GM12878 (cell line): ENCODE measurements at regions not wholly inside any gene's neighbourhood (a gene's known extent, or its start where the extent isn't known, plus 50 kb on each side); places are given as distances from the start of the nearest gene placed in this dataset.

ENCODE experiments used
- ATAC-seq: fragments of 200-7000 bp; cut with Tn5 transposase; 3 replicates; pipeline ENCODE4 v1.9.1; 2020; ENCODE audit warnings: mild to moderate bottlenecking, moderate library complexity
- BruUV-seq: library from RNA; stranded (reverse); fragments of 400-500 nt; replicated peaks from 2 replicates; lab custom pipeline; 2021; lab: Mats Ljungman, UMichigan
- CTCF ChIA-PET: fragments of 300-600 bp; sonication (Branson Sonifier 250); formaldehyde crosslinking; extraction: SDS; loops from one replicate; lab custom pipeline; 2021; ENCODE audit warnings: inconsistent platforms; lab: Yijun Ruan, JAX
- POLR2A ChIA-PET: fragments of 350-600 bp; formaldehyde crosslinking; extraction: SDS; loops from one replicate; lab custom pipeline; 2021; ENCODE audit warnings: inconsistent platforms; lab: Charles Lee
- RAD21 ChIA-PET: fragments of 300-600 bp; sonication (Branson Sonifier 250); formaldehyde crosslinking; loops from one replicate; lab custom pipeline; 2023; ENCODE audit warnings: antibody characterized with exemption; ENCODE audit not compliant: unreplicated experiment; lab: Charles Lee
- SMC1A ChIA-PET: fragments of 300-600 bp; sonication (Branson Sonifier 250); formaldehyde crosslinking; loops from one replicate; lab custom pipeline; 2023; ENCODE audit not compliant: unreplicated experiment, uncharacterized antibody; lab: Charles Lee
- DNase-seq: peaks from one replicate; pipeline ENCODE4 v3.0.0-alpha.2; 2011; ENCODE audit warnings: low read depth, low spot score
- FAIRE-seq: peaks from 3 replicates; lab custom pipeline; 2011; peaks lifted over from hg19 to GRCh38; lab: Jason Lieb, UNC
- H2AFZ ChIP-seq: 2 replicates; pipeline ENCODE4 v1.6.0; 2011; ENCODE audit warnings: low read depth, low read length, control low read depth; ENCODE audit not compliant: control insufficient read depth
- H3K27ac ChIP-seq: 2 replicates; pipeline ENCODE4 v1.5.1; 2011; ENCODE audit warnings: control low read depth; ENCODE audit not compliant: control insufficient read depth, insufficient read depth
- H3K27me3 ChIP-seq, 2 experiments: replicated peaks in 1 of 2; 2 replicates each; pipeline versions ENCODE4 v1.6.0 to v1.6.1; 2011; ENCODE audit warnings: low read length in 1 of 2; ENCODE audit not compliant: control insufficient read depth in 2 of 2, insufficient read depth in 2 of 2
- H3K36me3 ChIP-seq, 2 experiments: 2 replicates each; pipeline ENCODE4 v1.5.1; 2011; ENCODE audit warnings: low read length in 1 of 2; ENCODE audit not compliant: control insufficient read depth in 2 of 2, insufficient read depth in 2 of 2
- H3K4me1 ChIP-seq: 2 replicates; pipeline ENCODE4 v1.6.1; 2011; ENCODE audit warnings: mild to moderate bottlenecking, low read length, moderate library complexity, mixed read lengths; ENCODE audit not compliant: control insufficient read depth, insufficient read depth
- H3K4me2 ChIP-seq: 2 replicates; pipeline ENCODE4 v1.6.0; 2011; ENCODE audit warnings: control low read depth; ENCODE audit not compliant: control insufficient read depth, insufficient read depth
- H3K4me3 ChIP-seq: fragments of 200-600 bp; sonication (generic); 2 replicates; pipeline ENCODE4 v1.5.1; 2016
- H3K79me2 ChIP-seq: 2 replicates; pipeline ENCODE4 v1.6.0; 2011; ENCODE audit warnings: low read length; ENCODE audit not compliant: control insufficient read depth, insufficient read depth
- H3K9ac ChIP-seq: 2 replicates; pipeline ENCODE4 v1.8.0; 2011; ENCODE audit warnings: low read length, control low read depth, mixed read lengths; ENCODE audit not compliant: control insufficient read depth, insufficient read depth
- H3K9me3 ChIP-seq: replicated peaks from 3 replicates; pipeline ENCODE4 v1.5.1; 2011; ENCODE audit warnings: mild to moderate bottlenecking, low read length; ENCODE audit not compliant: control insufficient read depth, insufficient read depth
- H4K20me1 ChIP-seq: 2 replicates; pipeline ENCODE4 v1.6.0; 2011; ENCODE audit not compliant: control insufficient read depth, insufficient read depth
- CREM ChIP-seq: IDR thresholded peaks from 2 replicates; pipeline ENCODE4 v1.6.1; 2014; ENCODE audit warnings: antibody characterized with exemption, low read depth
- ETV6 ChIP-seq, 2 experiments: fragments of 450-650 bp in 1 of 2; IDR thresholded peaks in 1 of 2; conservative IDR thresholded peaks in 1 of 2; 2 replicates each; pipeline ENCODE4 v1.6.1; 2014; ENCODE audit warnings: antibody characterized with exemption in 1 of 2, borderline replicate concordance in 1 of 2, low read depth in 1 of 2, mild to moderate bottlenecking in 1 of 2, moderate library complexity in 1 of 2
- KDM1A ChIP-seq: fragments of 200-600 bp; sonication (generic); IDR thresholded peaks from 2 replicates; pipeline ENCODE4 v1.6.1; 2016; ENCODE audit warnings: borderline replicate concordance
- MYC ChIP-seq: IDR thresholded peaks from 2 replicates; pipeline ENCODE4 v1.6.1; 2011; ENCODE audit warnings: mild to moderate bottlenecking, low read length, moderate library complexity, inconsistent platforms; ENCODE audit not compliant: insufficient read depth, insufficient replicate concordance, insufficient read length, severe bottlenecking
- RFX5 ChIP-seq: IDR thresholded peaks from 2 replicates; pipeline ENCODE4 v1.6.1; 2011; ENCODE audit warnings: low read depth, low read length, improper control_type of control experiment
- SUZ12 ChIP-seq: fragments of 200-600 bp; sonication (generic); IDR thresholded peaks from one replicate; pipeline ENCODE4 v1.6.1; 2018; ENCODE audit warnings: antibody characterized with exemption, mild to moderate bottlenecking; ENCODE audit not compliant: unreplicated experiment
- TCF7 ChIP-seq: IDR thresholded peaks from 2 replicates; pipeline ENCODE4 v1.6.1; 2014; ENCODE audit warnings: antibody characterized with exemption, borderline replicate concordance
- ZNF24 ChIP-seq: fragments of 450-650 bp; IDR thresholded peaks from 2 replicates; pipeline ENCODE4 v1.6.1; 2017; ENCODE audit warnings: antibody characterized with exemption, mild to moderate bottlenecking
- WGBS: methylation state at CpG from one replicate; pipeline ENCODE4 v1.1.6; 2016; ENCODE audit warnings: low lambda C conversion rate; ENCODE audit not compliant: insufficient replicate concordance, insufficient coverage; ENCODE audit errors: missing lambda C conversion rate; 5-methylcytosine and 5-hydroxymethylcytosine counted together
- in situ Hi-C: fragments of 300-500 bp; cut with MboI; formaldehyde crosslinking; loops from 9 replicates; pipeline ENCODE4 v1.14.3; 2018; ENCODE audit warnings: mixed read lengths
- intact Hi-C: fragments of 100-400 bp; cut with micrococcal nuclease; formaldehyde crosslinking; loops from one replicate; pipeline ENCODE4 v1.14.2; 2022; ENCODE audit not compliant: unreplicated experiment
- TF ChIP-seq, protein P1 (sequence below): fragments of 450-650 bp; formaldehyde crosslinking; IDR thresholded peaks from 2 replicates; pipeline ENCODE4 v1.5.0; 2022; ENCODE audit warnings: mild to moderate bottlenecking, missing genetic modification characterization
- TF ChIP-seq, protein P2 (sequence below): IDR thresholded peaks from 2 replicates; pipeline ENCODE4 v1.6.1; 2012; ENCODE audit warnings: low read depth, low read length, improper control_type of control experiment
- TF ChIP-seq, protein P3 (sequence below): fragments of 450-650 bp; conservative IDR thresholded peaks from 2 replicates; pipeline ENCODE4 v1.6.1; 2017; ENCODE audit warnings: mild to moderate bottlenecking, moderate library complexity
- TF ChIP-seq, protein P4 (sequence below): IDR thresholded peaks from 2 replicates; pipeline ENCODE4 v1.6.1; 2011; ENCODE audit warnings: borderline replicate concordance, low read depth, mild to moderate bottlenecking, moderate library complexity, low read length; ENCODE audit not compliant: insufficient read depth, poor library complexity, severe bottlenecking
- TF ChIP-seq, protein P5 (sequence below): fragments of 450-650 bp; IDR thresholded peaks from 2 replicates; pipeline ENCODE4 v1.6.1; 2017; ENCODE audit warnings: antibody characterized with exemption, mild to moderate bottlenecking, moderate library complexity

DNA sequence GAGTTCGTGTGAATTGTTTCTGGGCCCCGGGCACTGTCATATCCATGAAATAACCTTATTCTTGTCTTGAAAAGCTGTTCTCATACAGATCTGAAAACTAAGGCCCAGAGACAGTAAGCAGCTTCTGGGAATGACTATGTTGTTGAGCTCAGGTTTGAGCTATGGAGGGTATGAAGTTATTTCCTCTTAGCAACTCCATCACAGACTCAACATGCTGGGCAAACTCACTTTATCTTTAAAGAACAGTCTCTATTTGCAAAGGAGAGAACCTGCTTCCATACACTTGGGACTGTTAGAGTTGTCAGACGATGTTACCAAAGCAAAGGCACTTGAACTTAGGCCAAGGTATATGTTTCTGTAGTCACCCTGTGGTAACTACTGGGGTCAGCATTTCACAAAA lies 90.0 kb downstream of the GPR88 start:
- CTCF ChIA-PET, result interaction anchor here (0.9 to 1.6 kb wide), 3 partner anchors 14 to 241 kb away, joined by 3 to 4 read pairs (median 4); no protein-coding TSS in a partner anchor
- Histone ChIP-seq H4K20me1 (no peaks in the 10 kb centered on the region), H3K4me3 (no peak overlapping the region), H3K79me2 (no peaks in the 10 kb centered on the region), H3K4me1 (no peaks in the 10 kb centered on the region), H2AFZ (no peak overlapping the region), H3K9me3 (no peaks in the 10 kb centered on the region), H3K36me3 (no peaks in the 10 kb centered on the region), H3K27ac (no peak overlapping the region), H3K27me3 (no peaks in the 10 kb centered on the region), H3K9ac (no peak overlapping the region), H3K4me2 (no peak overlapping the region)
- intact Hi-C loops (no loop called here), in situ Hi-C loops (no loop called here)
- no peak for ATAC-seq
- DNase-seq, result no peak
- POLR2A ChIA-PET, result no interaction called here
- BruUV-seq, result no TSS peak
- RAD21 ChIA-PET, result no interaction called here
- no peak for FAIRE-seq
- SMC1A ChIA-PET, result interaction anchor here (0.7 to 1.5 kb wide), 3 partner anchors 92 to 1756 kb away, joined by 3 to 4 read pairs (median 3); partner anchors contain the start of gene VCAM1
- WGBS, result 24% methylated on average over 3 of the region's 3 CpGs
- TF ChIP-seq KDM1A (no peak), CREM (no peak), ETV6 (conservative IDR thresholded peaks at IDR 0.05 in 1 of 2, IDR thresholded peaks at IDR 0.05 in 1 of 2; ENCODE audit: borderline replicate concordance in 1 of 2, low read depth in 1 of 2) (no peak), RFX5 (no peak), SUZ12 (no peak), TCF7 (no peak), MYC (no peak), ZNF24 (no peak)
- TF ChIP-seq, protein P1, sequence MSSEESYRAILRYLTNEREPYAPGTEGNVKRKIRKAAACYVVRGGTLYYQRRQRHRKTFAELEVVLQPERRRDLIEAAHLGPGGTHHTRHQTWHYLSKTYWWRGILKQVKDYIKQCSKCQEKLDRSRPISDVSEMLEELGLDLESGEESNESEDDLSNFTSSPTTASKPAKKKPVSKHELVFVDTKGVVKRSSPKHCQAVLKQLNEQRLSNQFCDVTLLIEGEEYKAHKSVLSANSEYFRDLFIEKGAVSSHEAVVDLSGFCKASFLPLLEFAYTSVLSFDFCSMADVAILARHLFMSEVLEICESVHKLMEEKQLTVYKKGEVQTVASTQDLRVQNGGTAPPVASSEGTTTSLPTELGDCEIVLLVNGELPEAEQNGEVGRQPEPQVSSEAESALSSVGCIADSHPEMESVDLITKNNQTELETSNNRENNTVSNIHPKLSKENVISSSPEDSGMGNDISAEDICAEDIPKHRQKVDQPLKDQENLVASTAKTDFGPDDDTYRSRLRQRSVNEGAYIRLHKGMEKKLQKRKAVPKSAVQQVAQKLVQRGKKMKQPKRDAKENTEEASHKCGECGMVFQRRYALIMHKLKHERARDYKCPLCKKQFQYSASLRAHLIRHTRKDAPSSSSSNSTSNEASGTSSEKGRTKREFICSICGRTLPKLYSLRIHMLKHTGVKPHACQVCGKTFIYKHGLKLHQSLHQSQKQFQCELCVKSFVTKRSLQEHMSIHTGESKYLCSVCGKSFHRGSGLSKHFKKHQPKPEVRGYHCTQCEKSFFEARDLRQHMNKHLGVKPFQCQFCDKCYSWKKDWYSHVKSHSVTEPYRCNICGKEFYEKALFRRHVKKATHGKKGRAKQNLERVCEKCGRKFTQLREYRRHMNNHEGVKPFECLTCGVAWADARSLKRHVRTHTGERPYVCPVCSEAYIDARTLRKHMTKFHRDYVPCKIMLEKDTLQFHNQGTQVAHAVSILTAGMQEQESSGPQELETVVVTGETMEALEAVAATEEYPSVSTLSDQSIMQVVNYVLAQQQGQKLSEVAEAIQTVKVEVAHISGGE (CRISPR knock-in tag), result no peak
- TF ChIP-seq, protein P2, sequence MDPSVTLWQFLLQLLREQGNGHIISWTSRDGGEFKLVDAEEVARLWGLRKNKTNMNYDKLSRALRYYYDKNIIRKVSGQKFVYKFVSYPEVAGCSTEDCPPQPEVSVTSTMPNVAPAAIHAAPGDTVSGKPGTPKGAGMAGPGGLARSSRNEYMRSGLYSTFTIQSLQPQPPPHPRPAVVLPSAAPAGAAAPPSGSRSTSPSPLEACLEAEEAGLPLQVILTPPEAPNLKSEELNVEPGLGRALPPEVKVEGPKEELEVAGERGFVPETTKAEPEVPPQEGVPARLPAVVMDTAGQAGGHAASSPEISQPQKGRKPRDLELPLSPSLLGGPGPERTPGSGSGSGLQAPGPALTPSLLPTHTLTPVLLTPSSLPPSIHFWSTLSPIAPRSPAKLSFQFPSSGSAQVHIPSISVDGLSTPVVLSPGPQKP, result no peak
- TF ChIP-seq, protein P3, sequence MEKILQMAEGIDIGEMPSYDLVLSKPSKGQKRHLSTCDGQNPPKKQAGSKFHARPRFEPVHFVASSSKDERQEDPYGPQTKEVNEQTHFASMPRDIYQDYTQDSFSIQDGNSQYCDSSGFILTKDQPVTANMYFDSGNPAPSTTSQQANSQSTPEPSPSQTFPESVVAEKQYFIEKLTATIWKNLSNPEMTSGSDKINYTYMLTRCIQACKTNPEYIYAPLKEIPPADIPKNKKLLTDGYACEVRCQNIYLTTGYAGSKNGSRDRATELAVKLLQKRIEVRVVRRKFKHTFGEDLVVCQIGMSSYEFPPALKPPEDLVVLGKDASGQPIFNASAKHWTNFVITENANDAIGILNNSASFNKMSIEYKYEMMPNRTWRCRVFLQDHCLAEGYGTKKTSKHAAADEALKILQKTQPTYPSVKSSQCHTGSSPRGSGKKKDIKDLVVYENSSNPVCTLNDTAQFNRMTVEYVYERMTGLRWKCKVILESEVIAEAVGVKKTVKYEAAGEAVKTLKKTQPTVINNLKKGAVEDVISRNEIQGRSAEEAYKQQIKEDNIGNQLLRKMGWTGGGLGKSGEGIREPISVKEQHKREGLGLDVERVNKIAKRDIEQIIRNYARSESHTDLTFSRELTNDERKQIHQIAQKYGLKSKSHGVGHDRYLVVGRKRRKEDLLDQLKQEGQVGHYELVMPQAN, result no peak
- TF ChIP-seq, protein P4, sequence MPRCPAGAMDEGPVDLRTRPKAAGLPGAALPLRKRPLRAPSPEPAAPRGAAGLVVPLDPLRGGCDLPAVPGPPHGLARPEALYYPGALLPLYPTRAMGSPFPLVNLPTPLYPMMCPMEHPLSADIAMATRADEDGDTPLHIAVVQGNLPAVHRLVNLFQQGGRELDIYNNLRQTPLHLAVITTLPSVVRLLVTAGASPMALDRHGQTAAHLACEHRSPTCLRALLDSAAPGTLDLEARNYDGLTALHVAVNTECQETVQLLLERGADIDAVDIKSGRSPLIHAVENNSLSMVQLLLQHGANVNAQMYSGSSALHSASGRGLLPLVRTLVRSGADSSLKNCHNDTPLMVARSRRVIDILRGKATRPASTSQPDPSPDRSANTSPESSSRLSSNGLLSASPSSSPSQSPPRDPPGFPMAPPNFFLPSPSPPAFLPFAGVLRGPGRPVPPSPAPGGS, result no peak
- TF ChIP-seq, protein P5, sequence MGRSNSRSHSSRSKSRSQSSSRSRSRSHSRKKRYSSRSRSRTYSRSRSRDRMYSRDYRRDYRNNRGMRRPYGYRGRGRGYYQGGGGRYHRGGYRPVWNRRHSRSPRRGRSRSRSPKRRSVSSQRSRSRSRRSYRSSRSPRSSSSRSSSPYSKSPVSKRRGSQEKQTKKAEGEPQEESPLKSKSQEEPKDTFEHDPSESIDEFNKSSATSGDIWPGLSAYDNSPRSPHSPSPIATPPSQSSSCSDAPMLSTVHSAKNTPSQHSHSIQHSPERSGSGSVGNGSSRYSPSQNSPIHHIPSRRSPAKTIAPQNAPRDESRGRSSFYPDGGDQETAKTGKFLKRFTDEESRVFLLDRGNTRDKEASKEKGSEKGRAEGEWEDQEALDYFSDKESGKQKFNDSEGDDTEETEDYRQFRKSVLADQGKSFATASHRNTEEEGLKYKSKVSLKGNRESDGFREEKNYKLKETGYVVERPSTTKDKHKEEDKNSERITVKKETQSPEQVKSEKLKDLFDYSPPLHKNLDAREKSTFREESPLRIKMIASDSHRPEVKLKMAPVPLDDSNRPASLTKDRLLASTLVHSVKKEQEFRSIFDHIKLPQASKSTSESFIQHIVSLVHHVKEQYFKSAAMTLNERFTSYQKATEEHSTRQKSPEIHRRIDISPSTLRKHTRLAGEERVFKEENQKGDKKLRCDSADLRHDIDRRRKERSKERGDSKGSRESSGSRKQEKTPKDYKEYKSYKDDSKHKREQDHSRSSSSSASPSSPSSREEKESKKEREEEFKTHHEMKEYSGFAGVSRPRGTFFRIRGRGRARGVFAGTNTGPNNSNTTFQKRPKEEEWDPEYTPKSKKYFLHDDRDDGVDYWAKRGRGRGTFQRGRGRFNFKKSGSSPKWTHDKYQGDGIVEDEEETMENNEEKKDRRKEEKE, result no peak
